ENCODE measurements at regions not wholly inside any gene's neighbourhood (a gene's known extent, or its start where the extent isn't known, plus 50 kb on each side); places are given as distances from the start of the nearest gene placed in this dataset.

- H3K36me3 ChIP-seq (ENCODE audit: low read length), result no peaks in the 10 kb centered on the region
- no peak for TF ChIP-seq CTCF (IDR thresholded peaks at IDR 0.05; ENCODE audit: insufficient read depth, low read length, poor library complexity, severe bottlenecking)
- H3K4me3 ChIP-seq (ENCODE audit: insufficient read depth, low read length, poor library complexity, severe bottlenecking), result no peak overlapping the region
- H4K20me1 ChIP-seq (ENCODE audit: low read depth, low read length), result no peaks in the 10 kb centered on the region
- H3K4me2 ChIP-seq (ENCODE audit: low read depth, low read length, poor library complexity, severe bottlenecking), result no peak overlapping the region
- H3K9me2 ChIP-seq (replicated peaks; ENCODE audit: insufficient read depth, low read length), result no peaks in the 10 kb centered on the region
- H3F3A ChIP-seq (ENCODE audit: insufficient read depth), result no peaks in the 10 kb centered on the region
- H3K9ac ChIP-seq (ENCODE audit: low read length), result no peak overlapping the region
- no peak overlapping the region for H2AFZ ChIP-seq (ENCODE audit: low read depth, low read length, severe bottlenecking)
- no peaks in the 10 kb centered on the region for H3K9me3 ChIP-seq (ENCODE audit: insufficient read depth, low read length)
- no peaks in the 10 kb centered on the region for H3K79me2 ChIP-seq (ENCODE audit: insufficient read depth, low read length)
- no peak overlapping the region for H3K27ac ChIP-seq (ENCODE audit: low read depth, low read length)
- no peaks in the 10 kb centered on the region for H3K27me3 ChIP-seq (ENCODE audit: low read length)
Measured at GRCh38 chr16:5220705-5221104, 123.1 kb upstream of the EEF2KMT start.

- Histone ChIP-seq H3K27me3 (ENCODE audit: low read length) (no peaks in the 10 kb centered on the region), H3K27ac (ENCODE audit: low read depth, low read length) (no peak overlapping the region), H3K9me2 (replicated peaks; ENCODE audit: insufficient read depth, low read length) (no peaks in the 10 kb centered on the region), H3K9ac (ENCODE audit: low read length) (no peak overlapping the region), H3K4me3 (ENCODE audit: insufficient read depth, low read length, poor library complexity, severe bottlenecking) (no peak overlapping the region), H2AFZ (ENCODE audit: low read depth, low read length, severe bottlenecking) (no peak overlapping the region), H3K79me2 (ENCODE audit: insufficient read depth, low read length) (no peaks in the 10 kb centered on the region), H3K9me3 (ENCODE audit: insufficient read depth, low read length) (no peaks in the 10 kb centered on the region), H3F3A (ENCODE audit: insufficient read depth) (no peaks in the 10 kb centered on the region), H3K36me3 (ENCODE audit: low read length) (no peaks in the 10 kb centered on the region), H4K20me1 (ENCODE audit: low read depth, low read length) (no peaks in the 10 kb centered on the region), H3K4me2 (ENCODE audit: low read depth, low read length, poor library complexity, severe bottlenecking) (no peak overlapping the region)
- TF ChIP-seq CTCF (IDR thresholded peaks at IDR 0.05; ENCODE audit: insufficient read depth, low read length, poor library complexity, severe bottlenecking) (no peak), EZH2phosphoT487 (conservative IDR thresholded peaks at IDR 0.05; ENCODE audit: low read length) (no peak)
Measured at GRCh38 chr16:5216441-5217080, 119.0 kb upstream of the EEF2KMT start.

GRCh38 chr16:5215901-5216300 lies 118.3 kb upstream of the EEF2KMT start:
- TF ChIP-seq CTCF (IDR thresholded peaks at IDR 0.05; ENCODE audit: insufficient read depth, low read length, poor library complexity, severe bottlenecking) (no peak), EZH2phosphoT487 (conservative IDR thresholded peaks at IDR 0.05; ENCODE audit: low read length) (no peak)
- Histone ChIP-seq H3K79me2 (ENCODE audit: insufficient read depth, low read length) (no peaks in the 10 kb centered on the region), H3K9ac (ENCODE audit: low read length) (no peak overlapping the region), H2AFZ (ENCODE audit: low read depth, low read length, severe bottlenecking) (no peak overlapping the region), H3K36me3 (ENCODE audit: low read length) (no peaks in the 10 kb centered on the region), H3K27me3 (ENCODE audit: low read length) (no peaks in the 10 kb centered on the region), H3K4me2 (ENCODE audit: low read depth, low read length, poor library complexity, severe bottlenecking) (no peak overlapping the region), H3K27ac (ENCODE audit: low read depth, low read length) (no peak overlapping the region), H4K20me1 (ENCODE audit: low read depth, low read length) (no peaks in the 10 kb centered on the region), H3K9me2 (replicated peaks; ENCODE audit: insufficient read depth, low read length) (no peaks in the 10 kb centered on the region), H3F3A (ENCODE audit: insufficient read depth) (no peaks in the 10 kb centered on the region), H3K9me3 (ENCODE audit: insufficient read depth, low read length) (no peaks in the 10 kb centered on the region), H3K4me3 (ENCODE audit: insufficient read depth, low read length, poor library complexity, severe bottlenecking) (no peak overlapping the region)

Measured in SU-DHL-6 (cell line).